Stimulated activated CD8-positive, alpha-beta memory T cell treated with anti-CD3 and anti-CD28 coated beads, Interleukin-15, amount 100 ng/mL, for 4 hours (primary cell): ENCODE measurements at regions not wholly inside any gene's neighbourhood (a gene's known extent, or its start where the extent isn't known, plus 50 kb on each side); places are given as distances from the start of the nearest gene placed in this dataset.
A peak's percentile ranks its signal among the peaks of the same experiment; 100 is the strongest.
"Not testable (repeated sequence)": the region's sequence is repeated elsewhere in the genome, so short reads cannot be mapped to it uniquely, and the experiment has no call there.

Source experiments
- DNase-seq, 2 donors: peaks; one replicate each; pipeline ENCODE4 v3.0.0-alpha.2; 2020; ENCODE audit warnings: low read depth in 2 of 2

DNA sequence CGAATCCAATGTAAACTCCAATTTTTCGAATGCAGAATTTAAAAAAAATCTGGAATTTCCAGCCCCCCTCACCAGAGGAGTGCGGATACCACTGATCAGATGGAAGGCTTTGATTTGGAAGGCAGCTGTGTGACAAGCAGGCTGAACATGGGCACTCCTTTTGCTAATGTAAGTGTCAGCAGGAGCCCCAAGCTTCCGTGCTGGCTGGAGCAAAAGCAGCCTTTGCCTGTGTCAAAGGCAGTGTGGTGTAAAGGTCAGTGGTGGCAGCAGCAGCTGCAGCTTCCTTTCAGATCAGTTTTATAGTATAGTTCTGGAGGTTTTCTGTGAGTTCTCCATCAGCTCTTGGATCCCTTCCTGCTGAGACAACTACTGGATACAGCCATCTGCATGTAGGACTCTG is 259.9 kb downstream of the CTH start:
- DNase-seq = no peak

DNA sequence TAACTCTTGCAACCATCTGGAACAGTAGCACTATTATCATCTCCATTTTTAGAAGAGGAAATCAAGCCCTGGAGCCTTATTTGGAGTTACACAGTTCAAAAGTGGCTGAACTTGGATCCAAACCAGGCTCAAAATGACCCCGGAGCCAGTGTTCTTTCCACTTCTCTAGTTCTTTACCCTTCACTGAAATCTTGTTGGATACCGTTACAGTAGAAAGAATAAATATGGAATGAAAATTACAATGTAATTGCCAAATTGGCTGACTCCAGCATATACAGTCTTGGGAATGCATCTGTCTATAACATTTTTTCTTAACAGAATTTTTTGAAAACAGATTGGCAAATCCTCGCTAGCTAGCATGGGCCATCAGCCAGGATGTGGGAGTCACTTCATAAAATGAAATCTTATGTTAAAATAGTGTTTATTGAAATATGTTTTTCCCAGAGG is 261.4 kb downstream of the CTH start:
- no peak for DNase-seq

GRCh38 chr1:70674941-70675685 is 264.0 kb downstream of the CTH start:
- no peak for DNase-seq

- DNase-seq = no peak
Measured at GRCh38 chr1:70675737-70676156, 264.7 kb downstream of the CTH start.

- peak in 1 of 2 donors; percentile 17 for DNase-seq
Measured at GRCh38 chr1:70685300-70686286, 274.5 kb downstream of the CTH start.

DNA sequence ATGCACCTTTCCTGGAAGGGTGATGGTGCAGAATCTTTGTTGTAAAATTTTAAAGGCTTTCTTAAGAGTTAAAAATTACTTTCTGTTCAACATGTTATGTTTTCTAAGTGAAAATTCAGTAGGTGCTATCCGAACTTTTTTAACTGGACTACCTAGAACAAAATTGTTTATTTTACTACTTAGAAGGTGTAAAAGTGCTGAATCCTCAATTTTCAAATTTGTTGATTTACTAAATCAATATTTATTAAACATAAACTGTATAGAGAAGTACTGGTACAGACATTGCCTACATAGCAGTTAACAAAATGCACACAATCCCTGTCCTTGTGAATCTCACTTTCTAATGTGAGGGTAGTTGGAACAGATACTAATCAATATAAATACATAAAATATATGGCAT is 277.5 kb downstream of the CTH start:
- DNase-seq = no peak

DNA sequence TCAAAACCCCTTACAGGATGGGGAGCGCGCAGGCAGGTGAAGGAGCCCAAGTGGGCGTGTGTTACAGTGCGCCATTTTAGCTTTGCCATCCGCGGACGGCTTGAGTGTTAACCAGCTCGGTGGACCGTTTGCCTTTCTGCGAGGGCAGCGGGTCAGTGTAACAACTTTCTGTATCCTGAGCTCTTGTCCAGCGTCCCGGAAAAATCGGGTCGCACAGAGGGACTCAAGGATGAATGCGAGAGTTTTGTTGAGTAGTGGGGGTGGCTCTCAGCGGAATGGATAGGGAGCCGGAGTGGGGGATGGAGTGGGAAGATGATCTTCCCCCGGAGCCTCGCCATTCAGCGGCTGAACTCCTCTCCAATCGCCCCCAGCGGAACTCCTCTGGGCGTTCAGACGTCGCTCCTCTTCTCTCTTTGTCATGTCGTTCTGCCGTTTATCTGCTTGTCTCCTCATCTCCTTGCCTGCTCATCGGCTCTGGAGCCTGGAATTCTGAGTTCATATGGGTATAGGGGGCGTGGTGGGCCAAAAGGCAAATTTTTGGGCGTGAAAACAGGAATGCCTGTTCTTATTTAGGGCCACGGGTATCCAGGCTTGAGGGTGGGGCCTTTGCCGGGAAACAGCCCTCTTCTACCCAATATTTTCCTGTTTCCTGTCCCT is 295.4 kb downstream of the CTH start:
- DNase-seq = no peak

DNA sequence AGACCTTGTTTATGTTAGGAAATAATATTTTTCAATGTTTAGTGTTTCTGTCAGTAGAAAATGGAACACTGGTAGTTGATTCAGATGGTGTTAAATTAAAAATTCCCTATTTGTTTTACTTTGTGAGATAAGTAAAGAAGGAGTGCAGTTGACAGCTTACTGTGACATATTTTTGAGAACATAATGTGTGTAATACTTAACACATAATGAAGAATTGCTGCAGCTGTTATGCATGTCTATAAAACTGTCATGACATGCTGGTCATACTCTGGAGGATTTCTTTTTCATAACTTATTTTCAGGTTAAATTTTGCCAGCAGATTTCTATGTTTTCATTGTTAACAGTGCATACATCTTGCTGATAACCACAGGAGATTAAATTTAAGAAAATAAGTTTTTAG is 296.1 kb downstream of the CTH start:
- no peak for DNase-seq

DNA sequence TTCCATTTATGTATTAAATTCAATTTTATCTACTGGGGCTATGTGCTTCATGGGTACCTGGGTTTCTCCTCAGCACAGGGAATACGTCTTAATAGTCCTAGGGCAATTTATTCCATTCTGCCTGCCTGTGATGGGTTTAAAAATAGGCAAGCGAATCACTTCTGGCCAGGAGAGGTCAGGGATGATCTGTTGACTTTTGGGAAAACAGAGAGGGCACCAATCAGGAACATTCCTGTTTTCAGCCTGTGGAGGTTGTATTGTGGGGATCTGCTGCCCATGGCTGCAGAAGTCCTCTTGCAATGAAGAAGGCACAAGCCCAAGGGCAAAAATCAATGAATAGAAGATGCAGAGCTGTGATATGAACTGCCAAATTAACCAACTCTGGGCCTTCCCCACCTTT is 303.1 kb downstream of the CTH start:
- no peak for DNase-seq

DNA sequence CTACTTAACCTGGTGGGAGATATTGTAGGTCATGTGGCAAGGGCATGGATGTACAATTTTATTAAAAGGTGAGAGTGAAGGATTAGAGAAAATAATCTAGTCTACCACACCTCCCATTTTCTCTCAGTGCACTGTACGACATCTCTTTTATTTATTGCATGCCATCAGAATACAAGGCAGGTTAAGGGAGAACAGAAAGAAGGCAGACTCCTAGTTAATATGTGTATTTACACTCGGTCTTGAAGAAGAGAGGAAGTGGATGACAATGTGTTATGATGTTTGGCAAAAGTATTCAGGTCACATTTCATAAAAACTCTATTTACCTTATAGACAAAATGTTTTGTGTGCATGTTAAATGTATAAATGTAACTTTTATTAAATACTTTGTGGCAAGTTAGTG is 306.1 kb downstream of the CTH start:
- DNase-seq = no peak

DNA sequence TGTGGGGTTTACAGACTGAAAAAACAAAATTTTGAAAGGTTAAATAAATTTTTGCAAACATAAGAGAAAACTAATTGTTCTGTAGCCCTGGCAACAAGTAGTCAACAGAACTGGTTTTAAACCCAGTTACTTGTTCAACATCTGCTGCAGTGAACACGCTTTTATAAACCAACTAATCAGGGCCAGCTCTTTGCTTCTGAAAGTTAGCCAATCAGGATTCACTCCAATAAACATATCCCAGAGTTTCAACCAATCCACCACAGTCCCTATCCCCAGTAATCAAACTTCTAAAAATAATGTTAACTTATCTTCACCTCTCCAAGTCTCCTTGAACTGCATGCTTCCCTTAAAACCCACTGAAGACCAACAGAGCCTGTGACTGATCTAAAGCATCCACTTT is 306.6 kb downstream of the CTH start:
- DNase-seq = no peak

GRCh38 chr1:70718086-70718630 is 307.1 kb downstream of the CTH start:
- DNase-seq = no peak

- DNase-seq = no peak
Measured at GRCh38 chr1:70719154-70719553, 308.1 kb downstream of the CTH start.

GRCh38 chr1:70720109-70720508 is 309.0 kb downstream of the CTH start:
- DNase-seq = no peak

- no peak for DNase-seq
Measured at GRCh38 chr1:70720521-70720920, 309.5 kb downstream of the CTH start.

GRCh38 chr1:70727886-70728489 is 316.9 kb downstream of the CTH start:
- no peak for DNase-seq

DNA sequence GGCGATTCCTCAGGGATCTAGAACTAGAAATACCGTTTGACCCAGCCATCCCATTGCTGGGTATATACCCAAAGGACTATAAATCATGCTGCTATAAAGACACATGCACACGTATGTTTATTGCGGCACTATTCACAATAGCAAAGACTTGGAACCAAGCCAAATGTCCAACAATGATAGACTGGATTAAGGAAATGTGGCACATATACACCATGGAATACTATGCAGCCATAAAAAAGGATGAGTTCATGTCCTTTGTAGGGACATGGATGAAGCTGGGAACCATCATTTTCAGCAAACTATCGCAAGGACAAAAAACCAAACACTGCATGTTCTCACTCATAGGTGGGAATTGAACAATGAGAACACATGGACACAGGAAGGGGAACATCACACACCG is 311.1 kb downstream of the PTGER3 start:
- not testable (repeated sequence) for DNase-seq

DNA sequence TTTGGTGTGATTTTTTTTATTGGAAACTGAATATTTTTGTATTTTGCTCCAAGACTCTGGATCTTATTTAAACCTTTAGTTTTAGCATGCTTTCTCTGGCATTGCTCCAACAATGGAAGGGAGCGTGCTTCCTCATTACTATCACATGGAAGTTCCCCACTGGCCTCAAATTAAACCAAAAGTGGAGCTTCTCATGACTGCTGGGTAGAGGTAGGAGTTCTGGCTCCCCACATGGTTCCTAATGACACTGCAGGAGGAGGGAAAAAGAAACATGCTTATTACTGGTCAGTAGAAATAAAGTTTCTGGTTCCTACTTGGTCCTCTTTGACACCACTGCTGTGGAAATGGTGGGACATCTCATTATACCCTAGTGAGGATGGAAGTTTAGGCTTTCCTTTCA is 310.5 kb downstream of the PTGER3 start:
- DNase-seq = no peak

DNA sequence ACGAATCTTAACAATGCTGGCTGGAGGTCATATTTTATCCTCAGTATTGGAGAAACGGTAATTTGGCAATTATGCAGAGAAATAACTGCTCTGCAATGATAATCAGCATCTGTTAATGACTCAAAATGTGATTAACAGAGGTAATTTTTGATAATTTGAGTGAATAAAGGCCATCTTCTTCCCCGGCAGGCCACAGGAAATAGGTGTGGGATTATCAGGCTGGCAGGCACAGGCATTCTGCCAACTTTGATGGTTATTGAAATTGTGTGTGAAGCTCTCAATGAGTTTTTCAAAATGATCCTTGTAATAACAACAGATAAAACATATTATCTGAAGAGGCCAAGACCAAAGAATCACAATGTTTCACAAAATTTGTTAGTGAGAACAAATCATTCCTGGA is 309.0 kb downstream of the PTGER3 start:
- no peak for DNase-seq

GRCh38 chr1:70745199-70745598 is 302.4 kb downstream of the PTGER3 start:
- no peak for DNase-seq

- not testable (repeated sequence) for DNase-seq
Measured at GRCh38 chr1:70746062-70746461, 301.6 kb downstream of the PTGER3 start.

DNA sequence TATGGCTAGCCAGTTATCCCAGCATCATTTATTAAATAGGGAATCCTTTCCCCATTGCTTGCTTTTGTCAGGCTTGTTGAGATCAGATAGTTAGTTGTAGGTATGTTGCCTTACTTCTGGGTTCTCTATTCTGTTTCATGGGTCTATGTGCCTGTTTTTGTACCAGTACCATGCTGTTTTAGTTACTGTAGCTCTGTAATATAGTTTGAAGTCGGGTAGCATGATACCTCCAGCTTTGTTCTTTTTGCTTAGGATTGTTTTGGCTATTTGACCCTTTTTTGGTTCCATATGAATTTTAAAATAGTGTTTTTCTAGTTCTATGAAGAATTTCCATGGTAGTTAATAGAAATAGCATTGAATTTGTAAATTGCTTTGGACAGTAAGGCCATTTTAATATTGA is 300.5 kb downstream of the PTGER3 start:
- DNase-seq = not testable (repeated sequence)
